B cell (primary cell): ENCODE measurements at regions not wholly inside any gene's neighbourhood (a gene's known extent, or its start where the extent isn't known, plus 50 kb on each side); places are given as distances from the start of the nearest gene placed in this dataset.

Experiments
- ATAC-seq: fragments of 200-7000 bp; cut with Tn5 transposase; one replicate; pipeline ENCODE4 v1.10.0; 2021; ENCODE audit warnings: low read depth, mild to moderate bottlenecking, moderate number of reproducible peaks, moderate library complexity
- CTCF ChIA-PET: fragments of 350-600 bp; sonication (Branson Sonifier 250); formaldehyde crosslinking; loops from one replicate; lab custom pipeline; 2021; ENCODE audit warnings: antibody characterized with exemption, inconsistent platforms; lab: Charles Lee
- POLR2A ChIA-PET: fragments of 350-600 bp; sonication (Branson Sonifier 250); formaldehyde crosslinking; loops from one replicate; lab custom pipeline; 2021; ENCODE audit warnings: antibody characterized with exemption; lab: Charles Lee
- DNase-seq: peaks from one replicate; pipeline ENCODE4 v3.0.0; 2013
- H2AFZ ChIP-seq: 2 replicates; pipeline ENCODE4 v1.6.1; 2012; ENCODE audit warnings: mild to moderate bottlenecking, low read depth, low read length; ENCODE audit not compliant: insufficient read depth, poor library complexity, severe bottlenecking
- H3K27ac ChIP-seq, 2 donors: 1 replicate in 1 of 2; 2 replicates in 1 of 2; pipeline ENCODE4 v1.5.1; 2012 to 2013; ENCODE audit warnings: low read length in 2 of 2, mild to moderate bottlenecking in 2 of 2, moderate library complexity in 1 of 2
- H3K27me3 ChIP-seq, 4 experiments: fragments of 200-600 bp in 1 of 4; sonication (generic) in 1 of 4; replicated peaks in 1 of 4; 1 replicate in 2 of 4; 2 replicates in 2 of 4; pipeline versions ENCODE4 v1.6.1 to v1.7.0; 2013 to 2016; ENCODE audit warnings: low read length in 3 of 4, mild to moderate bottlenecking in 2 of 4, mixed read lengths in 1 of 4, moderate library complexity in 1 of 4; ENCODE audit not compliant: insufficient read depth in 4 of 4, control insufficient read depth in 3 of 4; ENCODE audit errors: control extremely low read depth in 1 of 4
- H3K36me3 ChIP-seq, 2 experiments: replicated peaks in 1 of 2; 1 replicate in 1 of 2; 2 replicates in 1 of 2; pipeline versions ENCODE4 v1.6.1 to v1.7.1; 2013; ENCODE audit warnings: low read length in 1 of 2; ENCODE audit not compliant: insufficient read depth in 2 of 2, control insufficient read depth in 1 of 2; ENCODE audit errors: control extremely low read depth in 1 of 2, extremely low read depth in 1 of 2
- H3K4me1 ChIP-seq, 2 donors: fragments of 200-600 bp in 1 of 2; sonication (generic) in 1 of 2; 1 replicate in 1 of 2; 2 replicates in 1 of 2; pipeline versions ENCODE4 v1.5.1 to v1.6.1; 2013 to 2017; ENCODE audit warnings: low read length in 2 of 2; ENCODE audit not compliant: control insufficient read depth in 2 of 2, insufficient read depth in 2 of 2
- H3K4me2 ChIP-seq: replicated peaks from 2 replicates; pipeline ENCODE3; 2012; ENCODE audit warnings: mild to moderate bottlenecking, low read depth, low read length; ENCODE audit not compliant: poor library complexity, severe bottlenecking
- H3K4me3 ChIP-seq, 5 experiments: fragments of 200-600 bp in 1 of 5; sonication (generic) in 1 of 5; 1 replicate in 3 of 5; 2 replicates in 2 of 5; pipeline versions ENCODE4 v1.5.1 to v1.7.0; 2011 to 2016; ENCODE audit warnings: low read length in 4 of 5, mild to moderate bottlenecking in 4 of 5, low read depth in 2 of 5, control low read depth in 1 of 5, moderate library complexity in 1 of 5; ENCODE audit not compliant: insufficient read depth in 1 of 5; ENCODE audit errors: control extremely low read depth in 1 of 5, extremely low read depth in 1 of 5
- H3K79me2 ChIP-seq: fragments of 200-600 bp; sonication (generic); one replicate; pipeline ENCODE4 v1.6.0; 2016; ENCODE audit warnings: low read length; ENCODE audit not compliant: control insufficient read depth, insufficient read depth
- H3K9ac ChIP-seq: fragments of 200-600 bp; sonication (generic); 2 replicates; pipeline ENCODE4 v1.6.1; 2017; ENCODE audit warnings: mild to moderate bottlenecking, low read length, moderate library complexity
- H3K9me3 ChIP-seq, 3 donors: one replicate each; pipeline versions ENCODE4 v1.6.1 to v1.7.1; 2013; ENCODE audit warnings: low read length in 2 of 3; ENCODE audit not compliant: control insufficient read depth in 2 of 3, insufficient read depth in 1 of 3; ENCODE audit errors: control extremely low read depth in 1 of 3
- H4K20me1 ChIP-seq: 2 replicates; pipeline ENCODE4 v1.6.0; 2012; ENCODE audit warnings: mild to moderate bottlenecking, low read length; ENCODE audit not compliant: insufficient read depth, control insufficient read depth, poor library complexity, severe bottlenecking
- H3K27ac Mint-ChIP-seq: one replicate; pipeline ENCODE4 v1.8.0; 2021; ENCODE audit warnings: mixed read lengths
- H3K27me3 Mint-ChIP-seq: one replicate; pipeline ENCODE4 v1.8.0; 2021; ENCODE audit warnings: mixed read lengths
- H3K4me1 Mint-ChIP-seq: one replicate; pipeline ENCODE4 v1.8.0; 2021; ENCODE audit warnings: mixed read lengths
- H3K4me3 Mint-ChIP-seq: one replicate; pipeline ENCODE4 v1.8.0; 2021; ENCODE audit warnings: mixed read lengths
- H3K9me3 Mint-ChIP-seq: one replicate; pipeline ENCODE4 v1.8.0; 2022; ENCODE audit warnings: mixed read lengths; ENCODE audit not compliant: insufficient read depth
- CTCF ChIP-seq: fragments of 200-600 bp; IDR thresholded peaks from one replicate; pipeline ENCODE4 v1.8.0; 2022; ENCODE audit warnings: antibody characterized with exemption, mild to moderate bottlenecking
- EZH2 ChIP-seq: IDR thresholded peaks from 2 replicates; pipeline ENCODE4 v1.6.1; 2012; ENCODE audit warnings: borderline replicate concordance, low read depth, mild to moderate bottlenecking, moderate library complexity, low read length; ENCODE audit not compliant: insufficient read depth, poor library complexity, severe bottlenecking
- WGBS: methylation state at CpG from one replicate; pipeline ENCODE4 v1.1.5; 2013; ENCODE audit warnings: missing lambda C conversion rate; ENCODE audit not compliant: insufficient coverage; 5-methylcytosine and 5-hydroxymethylcytosine counted together
- intact Hi-C: fragments of 100-400 bp; cut with micrococcal nuclease; formaldehyde crosslinking; loops from one replicate; pipeline ENCODE4 v1.10.0; 2022

DNA sequence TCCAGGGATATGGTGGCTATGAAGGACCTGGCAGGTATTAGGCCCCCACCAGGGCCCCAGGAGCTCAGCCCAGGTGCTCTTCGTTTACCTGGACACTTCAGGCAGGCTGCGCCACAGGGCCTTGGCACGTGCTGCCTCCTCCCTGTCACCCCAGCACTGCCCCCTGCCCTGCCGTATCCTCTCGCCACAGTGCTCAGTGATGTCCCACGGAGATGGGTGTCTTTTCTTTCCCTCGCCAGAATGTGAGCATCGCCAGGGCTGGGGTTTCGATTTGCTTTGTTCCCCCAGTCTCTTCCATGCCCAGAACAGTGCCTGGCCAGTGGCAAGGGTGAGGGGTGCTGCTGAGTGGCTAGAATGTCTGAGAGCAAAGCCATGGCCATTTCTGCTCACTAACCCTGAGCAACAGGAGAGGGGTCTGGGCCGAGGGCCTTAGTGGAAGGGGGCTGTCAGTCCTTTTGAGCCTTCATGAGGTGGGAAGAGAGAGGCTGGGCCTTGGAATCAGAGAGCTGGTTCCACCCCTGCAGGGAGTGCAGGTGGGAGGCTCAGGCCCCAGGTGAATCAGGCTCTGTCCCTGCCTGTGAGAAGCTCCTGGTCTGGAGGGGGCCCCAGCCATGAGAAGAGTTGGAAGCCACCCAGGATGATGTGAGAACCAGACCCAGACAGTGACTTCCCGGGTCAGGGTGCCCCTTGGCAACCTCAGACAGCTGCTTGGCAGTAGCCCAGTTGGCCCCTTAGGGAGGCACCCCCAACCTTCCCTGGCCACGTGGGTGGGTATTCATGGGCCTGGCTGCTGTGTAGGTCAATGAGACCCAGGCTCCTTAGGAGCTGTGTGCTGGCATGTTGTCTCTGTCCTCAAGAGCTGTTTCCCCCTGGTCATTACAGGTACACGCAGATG lies 129.9 kb upstream of the HS6ST1 start:
- TF ChIP-seq CTCF = no peak
- no peak for TF ChIP-seq EZH2
- H3K27me3 Mint-ChIP-seq = peaks cover 11% of the 10 kb centered on the region
- Histone ChIP-seq H3K4me2 (no peak overlapping the region), H3K9ac (no peak overlapping the region), H4K20me1 (no peaks in the 10 kb centered on the region), H3K9me3 (peaks cover 0 to 6% (median 0%) of the 10 kb centered on the region in 3 donors), H3K27ac (no peak overlapping the region), H3K27me3 (no peaks in the 10 kb centered on the region), H3K4me1 (no peaks in the 10 kb centered on the region), H3K36me3 (no peaks in the 10 kb centered on the region), H2AFZ (no peak overlapping the region), H3K4me3 (no peak overlapping the region), H3K79me2 (no peaks in the 10 kb centered on the region)
- ChIA-PET POLR2A (no interaction called here), CTCF (no interaction called here)
- no peak overlapping the region for H3K4me3 Mint-ChIP-seq
- no peaks in the 10 kb centered on the region for H3K4me1 Mint-ChIP-seq
- 80% methylated on average over 12 of the region's 13 CpGs for WGBS
- DNase-seq (no peak), ATAC-seq (no peak)
- intact Hi-C loops = no loop called here
- no peaks in the 10 kb centered on the region for H3K9me3 Mint-ChIP-seq
- H3K27ac Mint-ChIP-seq = no peak overlapping the region
